Common myeloid progenitor, CD34-positive (primary cell): ENCODE measurements at regions not wholly inside any gene's neighbourhood (a gene's known extent, or its start where the extent isn't known, plus 50 kb on each side); places are given as distances from the start of the nearest gene placed in this dataset.

Experiments used
- CTCF ChIA-PET: fragments of 350-600 bp; sonication (Branson Sonifier 250); formaldehyde crosslinking; loops from one replicate; lab custom pipeline; 2021; ENCODE audit warnings: antibody characterized with exemption; lab: Charles Lee
- POLR2A ChIA-PET: fragments of 350-600 bp; sonication (Branson Sonifier 250); formaldehyde crosslinking; loops from one replicate; lab custom pipeline; 2021; ENCODE audit warnings: antibody characterized with exemption; lab: Charles Lee
- DNase-seq, 3 donors: peaks; one replicate each; pipeline versions ENCODE4 v3.0.0 to v3.0.0-alpha.2; 2013
- H3K27ac ChIP-seq, 2 experiments: 1 replicate in 1 of 2; 2 replicates in 1 of 2; pipeline ENCODE4 v1.7.0; 2013; ENCODE audit warnings: inconsistent platforms in 2 of 2, low read length in 2 of 2, mild to moderate bottlenecking in 2 of 2, low read depth in 1 of 2, moderate library complexity in 1 of 2; ENCODE audit not compliant: severe bottlenecking in 2 of 2, insufficient read depth in 1 of 2, poor library complexity in 1 of 2
- H3K27me3 ChIP-seq, 5 experiments: replicated peaks in 2 of 5; 1 replicate in 3 of 5; 2 replicates in 2 of 5; pipeline versions ENCODE4 v1.6.1 to v1.7.0; 2013; ENCODE audit warnings: low read length in 4 of 5, mild to moderate bottlenecking in 2 of 5, moderate library complexity in 2 of 5, inconsistent platforms in 1 of 5; ENCODE audit not compliant: insufficient read depth in 5 of 5, control insufficient read depth in 4 of 5
- H3K36me3 ChIP-seq, 4 experiments: 1 replicate in 2 of 4; 2 replicates in 2 of 4; pipeline versions ENCODE4 v1.6.1 to v1.7.0; 2013; ENCODE audit warnings: low read length in 3 of 4, control low read depth in 1 of 4, mild to moderate bottlenecking in 1 of 4; ENCODE audit not compliant: control insufficient read depth in 4 of 4, insufficient read depth in 4 of 4
- H3K4me1 ChIP-seq, 4 experiments: 1 replicate in 3 of 4; 2 replicates in 1 of 4; pipeline versions ENCODE4 v1.6.1 to v1.7.1; 2013; ENCODE audit warnings: low read length in 3 of 4, mild to moderate bottlenecking in 3 of 4, control low read depth in 1 of 4, inconsistent platforms in 1 of 4, moderate library complexity in 1 of 4; ENCODE audit not compliant: control insufficient read depth in 4 of 4, insufficient read depth in 4 of 4; ENCODE audit errors: control extremely low read depth in 1 of 4
- H3K4me3 ChIP-seq, 7 experiments: 1 replicate in 4 of 7; 2 replicates in 3 of 7; pipeline versions ENCODE4 v1.5.1 to v1.7.0; 2013; ENCODE audit warnings: mild to moderate bottlenecking in 7 of 7, low read length in 6 of 7, moderate library complexity in 6 of 7, inconsistent platforms in 2 of 7, low read depth in 2 of 7, control low read depth in 1 of 7; ENCODE audit not compliant: insufficient read depth in 4 of 7, control insufficient read depth in 1 of 7; ENCODE audit errors: extremely low read depth in 1 of 7
- H3K9me3 ChIP-seq, 5 experiments: 1 replicate in 4 of 5; 2 replicates in 1 of 5; pipeline versions ENCODE4 v1.6.1 to v1.7.1; 2013; ENCODE audit warnings: low read length in 4 of 5, mild to moderate bottlenecking in 2 of 5, inconsistent platforms in 1 of 5, low read depth in 1 of 5, moderate library complexity in 1 of 5; ENCODE audit not compliant: control insufficient read depth in 4 of 5, insufficient read depth in 2 of 5; ENCODE audit errors: control extremely low read depth in 1 of 5
- WGBS: methylation state at CpG from one replicate; pipeline ENCODE4 v1.1.5; 2013; ENCODE audit not compliant: insufficient coverage; 5-methylcytosine and 5-hydroxymethylcytosine counted together

GRCh38 chr1:221458447-221459156 is 283.3 kb downstream of the DUSP10 start:
- no peaks in the 10 kb centered on the region for H3K27me3 ChIP-seq
- peaks cover 0 to 3% (median 1%) of the 10 kb centered on the region in 5 experiments for H3K9me3 ChIP-seq
- CTCF ChIA-PET = no interaction called here
- H3K36me3 ChIP-seq = no peaks in the 10 kb centered on the region
- H3K27ac ChIP-seq = no peak overlapping the region
- no peak for DNase-seq
- H3K4me1 ChIP-seq = no peaks in the 10 kb centered on the region
- WGBS = 100% methylated on average over 3 of the region's 5 CpGs
- H3K4me3 ChIP-seq = no peak overlapping the region
- POLR2A ChIA-PET = no interaction called here

- CTCF ChIA-PET = no interaction called here
These were observed 282.3 kb downstream of the DUSP10 start for GRCh38 chr1:221459558-221459957.

GRCh38 chr1:221462345-221462744 is 279.5 kb downstream of the DUSP10 start:
- Histone ChIP-seq H3K36me3 (no peaks in the 10 kb centered on the region), H3K9me3 (peaks cover 0 to 2% (median 0%) of the 10 kb centered on the region in 5 experiments), H3K4me3 (no peak overlapping the region), H3K27me3 (no peaks in the 10 kb centered on the region), H3K4me1 (no peaks in the 10 kb centered on the region), H3K27ac (no peak overlapping the region)
- ChIA-PET POLR2A (no interaction called here), CTCF (interaction anchor here (1.8 kb wide), 1 partner anchor 21 kb away, joined by 3 read pairs; no protein-coding TSS in a partner anchor)
- DNase-seq = no peak
- no CpG with 5 or more reads among the region's 1 CpG for WGBS

More at GRCh38 chr1:221459558-221459957, 282.3 kb downstream of the DUSP10 start:
- no CpG with 5 or more reads among the region's 1 CpG for WGBS
- H3K4me3 ChIP-seq = no peak overlapping the region
- no peak for DNase-seq
- H3K27me3 ChIP-seq = no peaks in the 10 kb centered on the region
- peaks cover 0 to 2% (median 0%) of the 10 kb centered on the region in 5 experiments for H3K9me3 ChIP-seq
- no peaks in the 10 kb centered on the region for H3K4me1 ChIP-seq
- no peak overlapping the region for H3K27ac ChIP-seq
- POLR2A ChIA-PET = no interaction called here
- no peaks in the 10 kb centered on the region for H3K36me3 ChIP-seq

- no peak overlapping the region for H3K27ac ChIP-seq
- ChIA-PET POLR2A (no interaction called here), CTCF (interaction anchor here (1.0 kb wide), 1 partner anchor 8 kb away, joined by 3 read pairs; no protein-coding TSS in a partner anchor)
- H3K4me1 ChIP-seq = no peaks in the 10 kb centered on the region
- no peak overlapping the region for H3K4me3 ChIP-seq
- no peak for DNase-seq
- H3K27me3 ChIP-seq = no peaks in the 10 kb centered on the region
- WGBS = 100% methylated on average over 1 of the region's 6 CpGs
- peaks cover 0 to 3% (median 0%) of the 10 kb centered on the region in 5 experiments for H3K9me3 ChIP-seq
- no peaks in the 10 kb centered on the region for H3K36me3 ChIP-seq
These were observed 273.3 kb downstream of the DUSP10 start for GRCh38 chr1:221468546-221468945.

- CTCF ChIA-PET = no interaction called here
- 94% methylated on average over 2 of the region's 3 CpGs for WGBS
These were observed 272.4 kb downstream of the DUSP10 start for GRCh38 chr1:221469476-221469875.

GRCh38 chr1:221470000-221470698 is 271.7 kb downstream of the DUSP10 start:
- ChIA-PET POLR2A (no interaction called here), CTCF (no interaction called here)
- Histone ChIP-seq H3K27ac (no peak overlapping the region), H3K27me3 (no peaks in the 10 kb centered on the region), H3K36me3 (no peaks in the 10 kb centered on the region), H3K4me1 (no peaks in the 10 kb centered on the region), H3K4me3 (no peak overlapping the region), H3K9me3 (peaks cover 0 to 3% (median 0%) of the 10 kb centered on the region in 5 experiments)
- no peak for DNase-seq
- WGBS = 89% methylated on average over 5 of the region's 6 CpGs

More at GRCh38 chr1:221469476-221469875, 272.4 kb downstream of the DUSP10 start:
- Histone ChIP-seq H3K9me3 (peaks cover 0 to 3% (median 0%) of the 10 kb centered on the region in 5 experiments), H3K27ac (no peak overlapping the region), H3K4me1 (no peaks in the 10 kb centered on the region), H3K27me3 (no peaks in the 10 kb centered on the region), H3K36me3 (no peaks in the 10 kb centered on the region), H3K4me3 (no peak overlapping the region)
- DNase-seq = no peak
- POLR2A ChIA-PET = no interaction called here

GRCh38 chr1:221473411-221473810 is 268.5 kb downstream of the DUSP10 start:
- Histone ChIP-seq H3K36me3 (no peaks in the 10 kb centered on the region), H3K4me1 (peaks cover 0 to 4% (median 0%) of the 10 kb centered on the region in 4 experiments), H3K27ac (no peak overlapping the region), H3K9me3 (peaks cover 0 to 1% (median 0%) of the 10 kb centered on the region in 5 experiments), H3K27me3 (no peaks in the 10 kb centered on the region), H3K4me3 (no peak overlapping the region)
- 79% methylated on average over 4 of the region's 8 CpGs for WGBS
- no peak for DNase-seq
- ChIA-PET CTCF (no interaction called here), POLR2A (no interaction called here)
